MM.1S (cell line): ENCODE measurements at regions not wholly inside any gene's neighbourhood (a gene's known extent, or its start where the extent isn't known, plus 50 kb on each side); places are given as distances from the start of the nearest gene placed in this dataset.
"Not testable (repeated sequence)": the region's sequence is repeated elsewhere in the genome, so short reads cannot be mapped to it uniquely, and the experiment has no call there.

Experiments
- DNase-seq: peaks from one replicate; pipeline ENCODE4 v3.0.0-alpha.2; 2015
- H2AFZ ChIP-seq: fragments of 300-600 bp; sonication (generic); 2 replicates; pipeline ENCODE4 v1.6.0; 2016; ENCODE audit warnings: antibody characterized with exemption, low read length
- H3F3A ChIP-seq: fragments of 300-600 bp; sonication (generic); 2 replicates; pipeline ENCODE4 v1.6.1; 2016; ENCODE audit warnings: mild to moderate bottlenecking, antibody characterized with exemption, low read length, moderate library complexity, mixed read lengths; ENCODE audit not compliant: insufficient read depth
- H3K27ac ChIP-seq: fragments of 300-600 bp; sonication (generic); 2 replicates; pipeline ENCODE4 v1.5.1; 2016; ENCODE audit warnings: mild to moderate bottlenecking, low read length
- H3K27me3 ChIP-seq: fragments of 300-600 bp; sonication (generic); replicated peaks from 2 replicates; pipeline ENCODE4 v1.6.0; 2016; ENCODE audit warnings: low read length; ENCODE audit not compliant: insufficient read depth
- H3K36me3 ChIP-seq: fragments of 300-600 bp; sonication (generic); replicated peaks from 2 replicates; pipeline ENCODE4 v1.6.1; 2016; ENCODE audit warnings: mild to moderate bottlenecking, low read length, mixed read lengths; ENCODE audit not compliant: insufficient read depth
- H3K4me1 ChIP-seq: fragments of 300-600 bp; sonication (generic); 2 replicates; pipeline ENCODE4 v1.6.1; 2016; ENCODE audit warnings: low read length, mixed read lengths
- H3K4me2 ChIP-seq: fragments of 300-600 bp; sonication (generic); 2 replicates; pipeline ENCODE4 v1.6.0; 2016; ENCODE audit warnings: low read depth, low read length
- H3K4me3 ChIP-seq: fragments of 300-600 bp; sonication (generic); 2 replicates; pipeline ENCODE4 v1.5.1; 2016; ENCODE audit warnings: low read length, mixed read lengths
- H3K79me2 ChIP-seq: fragments of 300-600 bp; sonication (generic); 2 replicates; pipeline ENCODE4 v1.6.1; 2016; ENCODE audit warnings: mixed run types, low read length, mixed read lengths
- H3K9ac ChIP-seq: fragments of 300-600 bp; sonication (generic); 2 replicates; pipeline ENCODE4 v1.6.1; 2016; ENCODE audit warnings: low read length, mixed read lengths
- H3K9me2 ChIP-seq: fragments of 300-600 bp; sonication (generic); replicated peaks from 2 replicates; pipeline ENCODE4 v1.6.1; 2016; ENCODE audit warnings: mild to moderate bottlenecking, low read length, mixed read lengths; ENCODE audit not compliant: insufficient read depth
- H3K9me3 ChIP-seq: fragments of 300-600 bp; sonication (generic); replicated peaks from 2 replicates; pipeline ENCODE4 v1.6.1; 2016; ENCODE audit warnings: mild to moderate bottlenecking, low read length, mixed read lengths; ENCODE audit not compliant: insufficient read depth
- H4K20me1 ChIP-seq: fragments of 300-600 bp; sonication (generic); 2 replicates; pipeline ENCODE4 v1.6.1; 2016; ENCODE audit warnings: mild to moderate bottlenecking, low read length, moderate library complexity, mixed read lengths; ENCODE audit not compliant: insufficient read depth
- EZH2 ChIP-seq: fragments of 300-600 bp; sonication (generic); optimal IDR thresholded peaks from 2 replicates; pipeline ENCODE3; 2017; ENCODE audit warnings: low read depth, mild to moderate bottlenecking, antibody characterized with exemption, low read length, mixed read lengths
- EZH2phosphoT487 ChIP-seq: fragments of 300-600 bp; sonication (generic); IDR thresholded peaks from 2 replicates; pipeline ENCODE4 v1.6.1; 2018; ENCODE audit warnings: antibody characterized with exemption, low read length
- TF ChIP-seq, protein P1 (sequence below): fragments of 300-600 bp; sonication (generic); IDR thresholded peaks from 2 replicates; pipeline ENCODE4 v1.5.1; 2016; ENCODE audit warnings: antibody characterized with exemption, low read length, mixed read lengths

DNA sequence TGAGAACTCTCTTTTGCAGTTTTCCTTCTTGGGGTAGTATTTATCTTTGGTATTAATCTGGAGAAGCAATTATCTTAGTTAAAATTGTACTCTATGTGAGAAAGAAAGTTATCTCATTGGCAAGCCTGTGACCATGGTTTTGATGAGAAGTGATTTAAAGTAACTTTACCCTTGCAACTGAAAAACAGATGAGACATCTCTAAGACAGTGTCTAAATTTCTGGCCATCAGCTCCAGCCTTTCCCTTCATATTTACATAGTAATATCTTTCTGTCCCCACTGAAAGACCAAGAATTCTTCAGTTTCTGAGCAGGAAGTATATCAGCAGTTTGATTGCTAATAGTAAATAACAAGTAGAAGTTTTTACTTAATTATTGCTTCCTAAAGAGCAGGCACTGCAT lies 386.1 kb upstream of the SYNCRIP start:
- H3K27ac ChIP-seq, result no peak overlapping the region
- H3F3A ChIP-seq, result no peaks in the 10 kb centered on the region
- DNase-seq, result no peak
- no peaks in the 10 kb centered on the region for H3K79me2 ChIP-seq
- TF ChIP-seq EZH2phosphoT487 (no peak), EZH2 (no peak)
- TF ChIP-seq, protein P1, sequence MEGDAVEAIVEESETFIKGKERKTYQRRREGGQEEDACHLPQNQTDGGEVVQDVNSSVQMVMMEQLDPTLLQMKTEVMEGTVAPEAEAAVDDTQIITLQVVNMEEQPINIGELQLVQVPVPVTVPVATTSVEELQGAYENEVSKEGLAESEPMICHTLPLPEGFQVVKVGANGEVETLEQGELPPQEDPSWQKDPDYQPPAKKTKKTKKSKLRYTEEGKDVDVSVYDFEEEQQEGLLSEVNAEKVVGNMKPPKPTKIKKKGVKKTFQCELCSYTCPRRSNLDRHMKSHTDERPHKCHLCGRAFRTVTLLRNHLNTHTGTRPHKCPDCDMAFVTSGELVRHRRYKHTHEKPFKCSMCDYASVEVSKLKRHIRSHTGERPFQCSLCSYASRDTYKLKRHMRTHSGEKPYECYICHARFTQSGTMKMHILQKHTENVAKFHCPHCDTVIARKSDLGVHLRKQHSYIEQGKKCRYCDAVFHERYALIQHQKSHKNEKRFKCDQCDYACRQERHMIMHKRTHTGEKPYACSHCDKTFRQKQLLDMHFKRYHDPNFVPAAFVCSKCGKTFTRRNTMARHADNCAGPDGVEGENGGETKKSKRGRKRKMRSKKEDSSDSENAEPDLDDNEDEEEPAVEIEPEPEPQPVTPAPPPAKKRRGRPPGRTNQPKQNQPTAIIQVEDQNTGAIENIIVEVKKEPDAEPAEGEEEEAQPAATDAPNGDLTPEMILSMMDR, result no peak
- H3K9me2 ChIP-seq, result no peaks in the 10 kb centered on the region
- H4K20me1 ChIP-seq, result no peaks in the 10 kb centered on the region
- no peaks in the 10 kb centered on the region for H3K27me3 ChIP-seq
- no peak overlapping the region for H3K4me3 ChIP-seq
- H3K9ac ChIP-seq, result no peak overlapping the region
- H3K4me2 ChIP-seq, result no peak overlapping the region
- H3K36me3 ChIP-seq, result no peaks in the 10 kb centered on the region
- H2AFZ ChIP-seq, result no peak overlapping the region
- no peaks in the 10 kb centered on the region for H3K4me1 ChIP-seq
- no peaks in the 10 kb centered on the region for H3K9me3 ChIP-seq

DNA sequence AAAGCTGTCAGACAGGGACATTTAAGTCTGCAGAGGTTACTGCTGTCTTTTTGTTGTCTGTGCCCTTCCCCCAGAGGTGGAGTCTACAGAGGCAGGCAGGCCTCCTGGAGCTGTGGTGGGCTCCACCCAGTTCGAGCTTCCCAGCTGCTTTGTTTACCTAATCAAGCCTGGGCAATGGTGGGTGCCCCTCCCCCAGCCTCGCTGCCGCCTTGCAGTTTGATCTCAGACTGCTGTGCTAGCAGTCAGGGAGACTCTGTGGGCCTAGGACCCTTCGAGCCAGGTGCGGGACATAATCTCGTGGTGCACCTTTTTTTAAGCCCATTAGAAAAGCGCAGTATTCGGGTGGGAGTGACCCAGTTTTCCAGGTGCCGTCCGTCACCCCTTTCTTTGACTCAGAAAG lies 384.2 kb upstream of the SYNCRIP start:
- H3K27ac ChIP-seq, H3F3A ChIP-seq, H4K20me1 ChIP-seq: not testable (repeated sequence)

DNA sequence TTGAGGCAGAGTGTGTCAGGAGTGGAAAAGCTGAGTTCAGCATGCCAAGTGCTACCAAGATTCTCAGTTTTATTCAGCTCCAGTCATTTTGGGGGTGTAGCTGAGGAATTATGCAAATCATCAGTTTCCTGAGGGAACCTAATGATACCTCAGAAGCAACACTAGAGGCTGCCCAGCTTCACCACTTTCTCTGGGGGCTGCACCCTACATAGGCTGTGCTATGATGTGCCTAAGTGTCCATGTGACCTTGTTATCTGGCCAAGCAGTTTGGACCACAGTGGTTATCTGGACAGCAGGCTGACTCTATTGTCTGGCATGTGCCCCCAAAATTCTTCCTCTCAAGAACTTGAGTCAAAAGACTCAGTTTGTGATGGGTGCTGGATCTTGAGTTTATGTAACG lies 374.6 kb upstream of the SYNCRIP start:
- Histone ChIP-seq H3K4me2 (no peak overlapping the region), H2AFZ (no peak overlapping the region), H4K20me1 (no peaks in the 10 kb centered on the region), H3K9me3 (no peaks in the 10 kb centered on the region), H3K79me2 (no peaks in the 10 kb centered on the region), H3K36me3 (no peaks in the 10 kb centered on the region), H3K9me2 (no peaks in the 10 kb centered on the region), H3K4me1 (no peaks in the 10 kb centered on the region), H3K4me3 (no peak overlapping the region), H3F3A (no peaks in the 10 kb centered on the region), H3K27me3 (no peaks in the 10 kb centered on the region), H3K9ac (no peak overlapping the region), H3K27ac (no peak overlapping the region)
- no peak for DNase-seq
- TF ChIP-seq EZH2phosphoT487, result no peak
- no peak for TF ChIP-seq EZH2

More for the DNA sequence above, 384.2 kb upstream of the SYNCRIP start:
- H3K27me3 ChIP-seq, H3K9ac ChIP-seq, H2AFZ ChIP-seq, H3K36me3 ChIP-seq, H3K4me1 ChIP-seq, H3K4me3 ChIP-seq, H3K79me2 ChIP-seq, H3K4me2 ChIP-seq, DNase-seq, H3K9me2 ChIP-seq, H3K9me3 ChIP-seq: not testable (repeated sequence)

DNA sequence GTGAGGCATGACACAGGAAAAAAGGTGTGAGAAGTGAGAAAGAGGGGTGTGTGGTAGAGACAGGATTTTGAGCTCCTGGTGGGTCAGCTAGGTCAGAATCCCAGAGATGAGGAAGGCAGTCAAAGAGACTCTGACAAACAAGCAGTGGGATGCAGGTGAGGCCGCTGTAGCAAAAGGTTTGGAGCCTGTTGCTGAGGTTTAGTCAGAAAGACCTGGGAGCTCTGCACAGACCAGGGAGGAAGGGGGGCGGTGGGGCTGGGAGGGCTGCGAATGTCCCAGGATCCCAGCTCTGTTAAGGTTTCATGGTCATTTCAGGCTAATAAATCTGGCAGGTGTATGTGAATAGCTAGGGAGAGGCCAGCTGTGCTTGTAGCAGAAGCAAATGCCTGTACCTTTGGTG lies 373.9 kb upstream of the SYNCRIP start:
- Histone ChIP-seq H3K9me2 (no peaks in the 10 kb centered on the region), H3K9ac (no peak overlapping the region), H3K9me3 (no peaks in the 10 kb centered on the region), H2AFZ (no peak overlapping the region), H3K27ac (no peak overlapping the region), H3F3A (no peaks in the 10 kb centered on the region), H3K36me3 (no peaks in the 10 kb centered on the region), H3K79me2 (no peaks in the 10 kb centered on the region), H4K20me1 (no peaks in the 10 kb centered on the region), H3K27me3 (no peaks in the 10 kb centered on the region), H3K4me2 (no peak overlapping the region), H3K4me3 (no peak overlapping the region), H3K4me1 (no peaks in the 10 kb centered on the region)
- no peak for DNase-seq
- TF ChIP-seq, protein P1, result no peak
- TF ChIP-seq EZH2 (no peak), EZH2phosphoT487 (no peak)
